ENCODE measurements at regions not wholly inside any gene's neighbourhood (a gene's known extent, or its start where the extent isn't known, plus 50 kb on each side); places are given as distances from the start of the nearest gene placed in this dataset.

DNA sequence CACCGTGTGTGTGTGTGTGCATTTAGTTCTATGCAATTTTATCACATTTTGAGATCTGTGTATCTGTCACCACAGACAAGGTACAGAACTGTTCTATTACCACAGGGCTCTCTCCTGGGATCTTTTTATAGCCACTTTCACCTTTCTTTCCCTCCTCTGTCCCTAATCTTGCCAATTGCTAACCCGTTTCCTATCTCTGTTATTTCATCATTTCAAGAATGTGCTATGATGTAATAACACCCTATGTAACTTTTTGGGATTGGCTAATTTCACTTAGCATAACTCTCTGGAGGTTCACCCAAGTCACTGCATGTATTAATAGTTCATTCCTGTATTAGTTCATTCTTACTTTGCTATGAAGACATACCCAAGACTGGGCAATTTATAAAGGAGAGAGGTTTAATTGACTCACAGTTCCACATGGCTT is 657.7 kb downstream of the QKI start:
- intact Hi-C loops (cut with micrococcal nuclease; ENCODE audit: unreplicated experiment), result no loop called here
- POLR2A ChIA-PET, result no interaction called here

DNA sequence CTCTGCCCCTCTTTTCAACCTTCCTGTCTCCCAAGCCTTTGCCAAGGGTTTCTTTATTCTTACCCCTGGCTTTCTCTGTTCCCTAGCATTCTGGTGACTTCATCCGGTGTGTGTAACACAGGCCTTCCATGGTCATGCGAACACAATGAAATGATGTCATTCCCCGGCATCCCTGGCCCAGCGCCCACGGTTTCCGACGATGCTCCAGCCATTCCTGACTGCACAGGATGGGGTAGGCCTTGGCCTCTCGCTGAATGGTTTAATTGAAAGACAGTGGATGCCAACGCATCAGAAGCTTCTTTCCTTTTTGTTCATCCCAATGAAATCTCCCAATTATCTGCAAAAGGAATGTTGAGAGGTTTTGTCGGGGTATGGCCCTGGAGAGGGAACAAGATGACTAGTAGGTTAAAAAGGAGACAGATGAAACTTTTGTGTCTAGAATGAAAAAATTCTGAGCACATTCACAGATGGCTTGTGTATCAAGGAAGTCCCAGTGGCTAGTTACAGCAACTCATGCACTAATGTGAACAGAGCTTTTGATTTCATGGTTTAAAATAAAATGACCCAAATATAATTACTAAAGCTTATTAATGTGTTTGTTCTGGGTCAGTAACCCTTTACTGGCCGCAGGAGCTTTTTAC is 655.0 kb downstream of the QKI start:
- no peaks in the 10 kb centered on the region for H3K9me3 ChIP-seq
- H3K36me3 Mint-ChIP-seq (ENCODE audit: insufficient read depth, unreplicated experiment), result peaks cover 5% of the 10 kb centered on the region
- H3K4me3 ChIP-seq (ENCODE audit: low read depth, low read length), result no peak overlapping the region
- H3K36me3 ChIP-seq (ENCODE audit: control insufficient read depth, insufficient read depth, low read length), result no peaks in the 10 kb centered on the region
- TF ChIP-seq, protein P1, sequence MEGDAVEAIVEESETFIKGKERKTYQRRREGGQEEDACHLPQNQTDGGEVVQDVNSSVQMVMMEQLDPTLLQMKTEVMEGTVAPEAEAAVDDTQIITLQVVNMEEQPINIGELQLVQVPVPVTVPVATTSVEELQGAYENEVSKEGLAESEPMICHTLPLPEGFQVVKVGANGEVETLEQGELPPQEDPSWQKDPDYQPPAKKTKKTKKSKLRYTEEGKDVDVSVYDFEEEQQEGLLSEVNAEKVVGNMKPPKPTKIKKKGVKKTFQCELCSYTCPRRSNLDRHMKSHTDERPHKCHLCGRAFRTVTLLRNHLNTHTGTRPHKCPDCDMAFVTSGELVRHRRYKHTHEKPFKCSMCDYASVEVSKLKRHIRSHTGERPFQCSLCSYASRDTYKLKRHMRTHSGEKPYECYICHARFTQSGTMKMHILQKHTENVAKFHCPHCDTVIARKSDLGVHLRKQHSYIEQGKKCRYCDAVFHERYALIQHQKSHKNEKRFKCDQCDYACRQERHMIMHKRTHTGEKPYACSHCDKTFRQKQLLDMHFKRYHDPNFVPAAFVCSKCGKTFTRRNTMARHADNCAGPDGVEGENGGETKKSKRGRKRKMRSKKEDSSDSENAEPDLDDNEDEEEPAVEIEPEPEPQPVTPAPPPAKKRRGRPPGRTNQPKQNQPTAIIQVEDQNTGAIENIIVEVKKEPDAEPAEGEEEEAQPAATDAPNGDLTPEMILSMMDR (IDR thresholded peaks at IDR 0.05; ENCODE audit: insufficient read depth in 1 of 2, low read depth in 1 of 2, low read length in 1 of 2, severe bottlenecking in 1 of 2, unreplicated experiment in 1 of 2), result no peak
- H3K4me1 ChIP-seq, result no peaks in the 10 kb centered on the region
- DNase-seq, result no peak
- no peak overlapping the region for H3K27ac Mint-ChIP-seq (ENCODE audit: unreplicated experiment)
- H3K27me3 ChIP-seq (replicated peaks; ENCODE audit: control insufficient read depth, insufficient read depth, low read length), result no peaks in the 10 kb centered on the region
- POLR2A ChIA-PET, result no interaction called here
- no peaks in the 10 kb centered on the region for H3K4me1 Mint-ChIP-seq (ENCODE audit: low read depth, unreplicated experiment)
- intact Hi-C loops (cut with micrococcal nuclease; ENCODE audit: unreplicated experiment), result no loop called here
- H3K4me3 Mint-ChIP-seq (ENCODE audit: unreplicated experiment), result no peak overlapping the region
- H3K9me3 Mint-ChIP-seq (ENCODE audit: unreplicated experiment), result peaks cover 10% of the 10 kb centered on the region
- BruUV-seq (replicated peaks), result no TSS peak
- H3K27me3 Mint-ChIP-seq (ENCODE audit: insufficient read depth, unreplicated experiment), result peaks cover 6% of the 10 kb centered on the region
- CTCF ChIA-PET, result no interaction called here

More for the DNA sequence above, 657.7 kb downstream of the QKI start:
- no peak for DNase-seq
- no TSS peak for BruUV-seq (replicated peaks)
- Mint-ChIP-seq H3K27ac (ENCODE audit: unreplicated experiment) (no peak overlapping the region), H3K9me3 (ENCODE audit: unreplicated experiment) (peaks cover 10% of the 10 kb centered on the region), H3K4me1 (ENCODE audit: low read depth, unreplicated experiment) (no peaks in the 10 kb centered on the region), H3K27me3 (ENCODE audit: insufficient read depth, unreplicated experiment) (no peaks in the 10 kb centered on the region), H3K4me3 (ENCODE audit: unreplicated experiment) (no peak overlapping the region), H3K36me3 (ENCODE audit: insufficient read depth, unreplicated experiment) (peaks cover 5% of the 10 kb centered on the region)
- Histone ChIP-seq H3K36me3 (ENCODE audit: control insufficient read depth, insufficient read depth, low read length) (no peaks in the 10 kb centered on the region), H3K4me3 (ENCODE audit: low read depth, low read length) (no peak overlapping the region), H3K4me1 (no peaks in the 10 kb centered on the region), H3K27me3 (replicated peaks; ENCODE audit: control insufficient read depth, insufficient read depth, low read length) (no peaks in the 10 kb centered on the region), H3K9me3 (no peaks in the 10 kb centered on the region)
- CTCF ChIA-PET, result no interaction called here
- TF ChIP-seq, protein P1 (IDR thresholded peaks at IDR 0.05; ENCODE audit: insufficient read depth in 1 of 2, low read depth in 1 of 2, low read length in 1 of 2, severe bottlenecking in 1 of 2, unreplicated experiment in 1 of 2), result no peak

DNA sequence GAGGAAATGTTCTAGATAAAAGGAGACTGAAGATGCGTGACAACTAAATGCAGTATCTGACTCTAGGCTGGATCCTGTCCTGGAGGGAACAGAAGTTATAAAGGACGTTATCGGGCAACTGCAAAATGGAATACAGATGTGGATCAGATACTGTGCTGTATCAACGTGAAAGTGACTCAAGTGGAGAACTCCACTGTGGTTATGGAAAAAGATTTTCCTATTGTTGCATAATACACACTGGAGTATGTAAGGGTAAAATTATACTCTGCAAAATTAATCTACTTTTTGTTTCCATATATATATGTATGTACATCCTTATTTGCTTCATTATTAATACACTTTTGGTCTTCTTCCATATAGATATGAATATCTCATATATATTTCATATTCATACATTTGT is 654.0 kb downstream of the QKI start:
- Histone ChIP-seq H3K36me3 (ENCODE audit: control insufficient read depth, insufficient read depth, low read length) (no peaks in the 10 kb centered on the region), H3K4me1 (no peaks in the 10 kb centered on the region), H3K4me3 (ENCODE audit: low read depth, low read length) (no peak overlapping the region), H3K9me3 (no peaks in the 10 kb centered on the region), H3K27me3 (replicated peaks; ENCODE audit: control insufficient read depth, insufficient read depth, low read length) (no peaks in the 10 kb centered on the region)
- no TSS peak for BruUV-seq (replicated peaks)
- TF ChIP-seq, protein P1 (IDR thresholded peaks at IDR 0.05; ENCODE audit: insufficient read depth in 1 of 2, low read depth in 1 of 2, low read length in 1 of 2, severe bottlenecking in 1 of 2, unreplicated experiment in 1 of 2), result no peak
- CTCF ChIA-PET, result no interaction called here
- Mint-ChIP-seq H3K27me3 (ENCODE audit: insufficient read depth, unreplicated experiment) (peaks cover 6% of the 10 kb centered on the region), H3K4me1 (ENCODE audit: low read depth, unreplicated experiment) (no peaks in the 10 kb centered on the region), H3K4me3 (ENCODE audit: unreplicated experiment) (no peak overlapping the region), H3K27ac (ENCODE audit: unreplicated experiment) (no peak overlapping the region), H3K36me3 (ENCODE audit: insufficient read depth, unreplicated experiment) (peaks cover 5% of the 10 kb centered on the region), H3K9me3 (ENCODE audit: unreplicated experiment) (peaks cover 10% of the 10 kb centered on the region)
- intact Hi-C loops (cut with micrococcal nuclease; ENCODE audit: unreplicated experiment), result no loop called here
- DNase-seq, result no peak
- POLR2A ChIA-PET, result no interaction called here

Data from Caco-2 (cell line).